GM12878 (cell line): ENCODE measurements at regions not wholly inside any gene's neighbourhood (a gene's known extent, or its start where the extent isn't known, plus 50 kb on each side); places are given as distances from the start of the nearest gene placed in this dataset.

ENCODE experiments used
- ATAC-seq: fragments of 200-7000 bp; cut with Tn5 transposase; 3 replicates; pipeline ENCODE4 v1.9.1; 2020; ENCODE audit warnings: mild to moderate bottlenecking, moderate library complexity
- BruUV-seq: library from RNA; stranded (reverse); fragments of 400-500 nt; replicated peaks from 2 replicates; lab custom pipeline; 2021; lab: Mats Ljungman, UMichigan
- CTCF ChIA-PET: fragments of 300-600 bp; sonication (Branson Sonifier 250); formaldehyde crosslinking; extraction: SDS; loops from one replicate; lab custom pipeline; 2021; ENCODE audit warnings: inconsistent platforms; lab: Yijun Ruan, JAX
- POLR2A ChIA-PET: fragments of 350-600 bp; formaldehyde crosslinking; extraction: SDS; loops from one replicate; lab custom pipeline; 2021; ENCODE audit warnings: inconsistent platforms; lab: Charles Lee
- RAD21 ChIA-PET: fragments of 300-600 bp; sonication (Branson Sonifier 250); formaldehyde crosslinking; loops from one replicate; lab custom pipeline; 2023; ENCODE audit warnings: antibody characterized with exemption; ENCODE audit not compliant: unreplicated experiment; lab: Charles Lee
- SMC1A ChIA-PET: fragments of 300-600 bp; sonication (Branson Sonifier 250); formaldehyde crosslinking; loops from one replicate; lab custom pipeline; 2023; ENCODE audit not compliant: unreplicated experiment, uncharacterized antibody; lab: Charles Lee
- DNase-seq: peaks from one replicate; pipeline ENCODE4 v3.0.0-alpha.2; 2011; ENCODE audit warnings: low read depth, low spot score
- FAIRE-seq: peaks from 3 replicates; lab custom pipeline; 2011; peaks lifted over from hg19 to GRCh38; lab: Jason Lieb, UNC
- H2AFZ ChIP-seq: 2 replicates; pipeline ENCODE4 v1.6.0; 2011; ENCODE audit warnings: low read depth, low read length, control low read depth; ENCODE audit not compliant: control insufficient read depth
- H3K27ac ChIP-seq: 2 replicates; pipeline ENCODE4 v1.5.1; 2011; ENCODE audit warnings: control low read depth; ENCODE audit not compliant: control insufficient read depth, insufficient read depth
- H3K27me3 ChIP-seq, 2 experiments: replicated peaks in 1 of 2; 2 replicates each; pipeline versions ENCODE4 v1.6.0 to v1.6.1; 2011; ENCODE audit warnings: low read length in 1 of 2; ENCODE audit not compliant: control insufficient read depth in 2 of 2, insufficient read depth in 2 of 2
- H3K36me3 ChIP-seq, 2 experiments: 2 replicates each; pipeline ENCODE4 v1.5.1; 2011; ENCODE audit warnings: low read length in 1 of 2; ENCODE audit not compliant: control insufficient read depth in 2 of 2, insufficient read depth in 2 of 2
- H3K4me1 ChIP-seq: 2 replicates; pipeline ENCODE4 v1.6.1; 2011; ENCODE audit warnings: mild to moderate bottlenecking, low read length, moderate library complexity, mixed read lengths; ENCODE audit not compliant: control insufficient read depth, insufficient read depth
- H3K4me2 ChIP-seq: 2 replicates; pipeline ENCODE4 v1.6.0; 2011; ENCODE audit warnings: control low read depth; ENCODE audit not compliant: control insufficient read depth, insufficient read depth
- H3K4me3 ChIP-seq: fragments of 200-600 bp; sonication (generic); 2 replicates; pipeline ENCODE4 v1.5.1; 2016
- H3K79me2 ChIP-seq: 2 replicates; pipeline ENCODE4 v1.6.0; 2011; ENCODE audit warnings: low read length; ENCODE audit not compliant: control insufficient read depth, insufficient read depth
- H3K9ac ChIP-seq: 2 replicates; pipeline ENCODE4 v1.8.0; 2011; ENCODE audit warnings: low read length, control low read depth, mixed read lengths; ENCODE audit not compliant: control insufficient read depth, insufficient read depth
- H3K9me3 ChIP-seq: replicated peaks from 3 replicates; pipeline ENCODE4 v1.5.1; 2011; ENCODE audit warnings: mild to moderate bottlenecking, low read length; ENCODE audit not compliant: control insufficient read depth, insufficient read depth
- H4K20me1 ChIP-seq: 2 replicates; pipeline ENCODE4 v1.6.0; 2011; ENCODE audit not compliant: control insufficient read depth, insufficient read depth
- BACH1 ChIP-seq: fragments of 450-650 bp; IDR thresholded peaks from 2 replicates; pipeline ENCODE4 v1.6.1; 2017; ENCODE audit warnings: mild to moderate bottlenecking, borderline replicate concordance
- IKZF2 ChIP-seq, 2 experiments: fragments of 450-650 bp; IDR thresholded peaks; 2 replicates each; pipeline ENCODE4 v1.6.1; 2017; ENCODE audit warnings: mild to moderate bottlenecking in 2 of 2, moderate library complexity in 2 of 2
- JUND ChIP-seq: IDR thresholded peaks from 2 replicates; pipeline ENCODE4 v1.6.1; 2012; ENCODE audit warnings: low read depth, mild to moderate bottlenecking, low read length, improper control_type of control experiment, moderate library complexity
- KDM1A ChIP-seq: fragments of 200-600 bp; sonication (generic); IDR thresholded peaks from 2 replicates; pipeline ENCODE4 v1.6.1; 2016; ENCODE audit warnings: borderline replicate concordance
- KLF5 ChIP-seq: fragments of 450-650 bp; IDR thresholded peaks from 2 replicates; pipeline ENCODE4 v1.6.1; 2014; ENCODE audit warnings: mild to moderate bottlenecking; ENCODE audit not compliant: partially characterized antibody
- LARP7 ChIP-seq: fragments of 450-650 bp; IDR thresholded peaks from 2 replicates; pipeline ENCODE4 v1.6.1; 2017; ENCODE audit warnings: mild to moderate bottlenecking
- MEF2A ChIP-seq: IDR thresholded peaks from 2 replicates; pipeline ENCODE4 v1.6.1; 2011; ENCODE audit warnings: low read depth, mild to moderate bottlenecking, low read length, moderate library complexity; ENCODE audit not compliant: insufficient read depth
- RBBP5 ChIP-seq: fragments of 200-600 bp; sonication (generic); conservative IDR thresholded peaks from 2 replicates; pipeline ENCODE4 v1.6.1; 2016
- WRNIP1 ChIP-seq: IDR thresholded peaks from 2 replicates; pipeline ENCODE4 v1.6.1; 2011; ENCODE audit warnings: low read depth, low read length, improper control_type of control experiment, borderline replicate concordance
- ZNF622 ChIP-seq: fragments of 450-650 bp; IDR thresholded peaks from 2 replicates; pipeline ENCODE4 v1.6.1; 2017; ENCODE audit warnings: mild to moderate bottlenecking, inconsistent platforms
- ZZZ3 ChIP-seq: IDR thresholded peaks from 2 replicates; pipeline ENCODE4 v1.6.1; 2011; ENCODE audit warnings: low read depth; ENCODE audit not compliant: control insufficient read depth, insufficient read length
- WGBS: methylation state at CpG from one replicate; pipeline ENCODE4 v1.1.6; 2016; ENCODE audit warnings: low lambda C conversion rate; ENCODE audit not compliant: insufficient replicate concordance, insufficient coverage; ENCODE audit errors: missing lambda C conversion rate; 5-methylcytosine and 5-hydroxymethylcytosine counted together
- in situ Hi-C: fragments of 300-500 bp; cut with MboI; formaldehyde crosslinking; loops from 9 replicates; pipeline ENCODE4 v1.14.3; 2018; ENCODE audit warnings: mixed read lengths
- intact Hi-C: fragments of 100-400 bp; cut with micrococcal nuclease; formaldehyde crosslinking; loops from one replicate; pipeline ENCODE4 v1.14.2; 2022; ENCODE audit not compliant: unreplicated experiment
- TF ChIP-seq, protein P1 (sequence below): fragments of 450-650 bp; formaldehyde crosslinking; IDR thresholded peaks from 2 replicates; pipeline ENCODE4 v1.4.0; 2020; ENCODE audit warnings: mild to moderate bottlenecking, moderate library complexity
- TF ChIP-seq, protein P2 (sequence below): fragments of 450-650 bp; IDR thresholded peaks from 2 replicates; pipeline ENCODE4 v1.6.1; 2016; ENCODE audit warnings: mild to moderate bottlenecking
- TF ChIP-seq, protein P3 (sequence below): IDR thresholded peaks from 2 replicates; pipeline ENCODE4 v1.6.1; 2012; ENCODE audit warnings: low read depth, low read length, improper control_type of control experiment
- TF ChIP-seq, protein P4 (sequence below): fragments of 450-650 bp; IDR thresholded peaks from 2 replicates; pipeline ENCODE4 v1.6.1; 2014; ENCODE audit warnings: mild to moderate bottlenecking

DNA sequence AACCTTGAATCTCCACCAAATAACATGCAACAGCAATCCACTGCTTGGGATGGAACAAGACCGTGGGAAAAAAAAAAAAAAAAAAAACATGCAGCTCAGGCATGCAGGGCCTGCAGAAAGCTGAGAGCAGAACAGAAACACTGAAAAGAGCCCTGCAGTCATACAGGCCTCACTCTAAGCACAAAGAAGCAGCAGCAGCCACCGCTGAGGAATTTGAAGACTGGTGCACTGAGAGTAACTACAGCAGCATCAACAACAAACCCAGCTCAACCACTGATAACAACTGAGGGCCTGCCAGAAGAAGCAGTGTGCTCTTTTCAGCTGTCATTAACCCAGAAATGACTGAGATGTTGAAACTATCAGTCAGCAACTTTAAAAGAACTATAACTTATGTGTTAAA, 354.7 kb upstream of the TMTC1 start (continued):
- TF ChIP-seq RBBP5: no peak
- no peak for TF ChIP-seq KDM1A
- no peak for TF ChIP-seq BACH1
- TF ChIP-seq, protein P1, sequence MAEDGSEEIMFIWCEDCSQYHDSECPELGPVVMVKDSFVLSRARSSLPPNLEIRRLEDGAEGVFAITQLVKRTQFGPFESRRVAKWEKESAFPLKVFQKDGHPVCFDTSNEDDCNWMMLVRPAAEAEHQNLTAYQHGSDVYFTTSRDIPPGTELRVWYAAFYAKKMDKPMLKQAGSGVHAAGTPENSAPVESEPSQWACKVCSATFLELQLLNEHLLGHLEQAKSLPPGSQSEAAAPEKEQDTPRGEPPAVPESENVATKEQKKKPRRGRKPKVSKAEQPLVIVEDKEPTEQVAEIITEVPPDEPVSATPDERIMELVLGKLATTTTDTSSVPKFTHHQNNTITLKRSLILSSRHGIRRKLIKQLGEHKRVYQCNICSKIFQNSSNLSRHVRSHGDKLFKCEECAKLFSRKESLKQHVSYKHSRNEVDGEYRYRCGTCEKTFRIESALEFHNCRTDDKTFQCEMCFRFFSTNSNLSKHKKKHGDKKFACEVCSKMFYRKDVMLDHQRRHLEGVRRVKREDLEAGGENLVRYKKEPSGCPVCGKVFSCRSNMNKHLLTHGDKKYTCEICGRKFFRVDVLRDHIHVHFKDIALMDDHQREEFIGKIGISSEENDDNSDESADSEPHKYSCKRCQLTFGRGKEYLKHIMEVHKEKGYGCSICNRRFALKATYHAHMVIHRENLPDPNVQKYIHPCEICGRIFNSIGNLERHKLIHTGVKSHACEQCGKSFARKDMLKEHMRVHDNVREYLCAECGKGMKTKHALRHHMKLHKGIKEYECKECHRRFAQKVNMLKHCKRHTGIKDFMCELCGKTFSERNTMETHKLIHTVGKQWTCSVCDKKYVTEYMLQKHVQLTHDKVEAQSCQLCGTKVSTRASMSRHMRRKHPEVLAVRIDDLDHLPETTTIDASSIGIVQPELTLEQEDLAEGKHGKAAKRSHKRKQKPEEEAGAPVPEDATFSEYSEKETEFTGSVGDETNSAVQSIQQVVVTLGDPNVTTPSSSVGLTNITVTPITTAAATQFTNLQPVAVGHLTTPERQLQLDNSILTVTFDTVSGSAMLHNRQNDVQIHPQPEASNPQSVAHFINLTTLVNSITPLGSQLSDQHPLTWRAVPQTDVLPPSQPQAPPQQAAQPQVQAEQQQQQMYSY (CRISPR knock-in tag): no peak
- TF ChIP-seq, protein P2, sequence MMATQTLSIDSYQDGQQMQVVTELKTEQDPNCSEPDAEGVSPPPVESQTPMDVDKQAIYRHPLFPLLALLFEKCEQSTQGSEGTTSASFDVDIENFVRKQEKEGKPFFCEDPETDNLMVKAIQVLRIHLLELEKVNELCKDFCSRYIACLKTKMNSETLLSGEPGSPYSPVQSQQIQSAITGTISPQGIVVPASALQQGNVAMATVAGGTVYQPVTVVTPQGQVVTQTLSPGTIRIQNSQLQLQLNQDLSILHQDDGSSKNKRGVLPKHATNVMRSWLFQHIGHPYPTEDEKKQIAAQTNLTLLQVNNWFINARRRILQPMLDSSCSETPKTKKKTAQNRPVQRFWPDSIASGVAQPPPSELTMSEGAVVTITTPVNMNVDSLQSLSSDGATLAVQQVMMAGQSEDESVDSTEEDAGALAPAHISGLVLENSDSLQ: no peak
- no peak for TF ChIP-seq KLF5

DNA sequence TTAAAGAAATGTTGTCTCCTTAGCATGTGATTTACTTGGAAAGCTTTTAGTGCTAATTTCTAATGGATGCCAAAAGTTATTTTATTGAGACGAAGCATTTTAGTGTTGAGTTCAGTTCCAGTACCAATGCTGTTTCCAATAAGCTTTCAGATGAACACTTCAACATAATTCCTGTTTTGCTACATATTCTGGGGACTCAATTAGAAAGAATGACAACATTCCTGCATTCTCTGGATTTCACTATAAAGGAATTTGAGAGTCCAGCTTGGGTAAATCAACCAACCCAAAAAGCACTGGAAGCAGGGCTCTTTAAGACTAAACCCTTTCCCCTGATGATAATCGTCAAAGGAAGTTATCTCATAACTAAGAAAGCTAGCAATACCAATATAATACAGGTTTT, 353.0 kb upstream of the TMTC1 start:
- Histone ChIP-seq H3K79me2 (no peaks in the 10 kb centered on the region), H3K27ac (no peak overlapping the region), H3K9me3 (no peaks in the 10 kb centered on the region; the same call in 2 of the 3 replicates), H4K20me1 (no peaks in the 10 kb centered on the region), H3K4me3 (no peak overlapping the region), H3K9ac (no peak overlapping the region), H3K4me1 (no peaks in the 10 kb centered on the region), H3K36me3 (no peaks in the 10 kb centered on the region), H2AFZ (no peak overlapping the region), H3K4me2 (no peak overlapping the region), H3K27me3 (no peaks in the 10 kb centered on the region)
- ChIA-PET SMC1A (interaction anchor here (0.8 to 1.4 kb wide), 4 partner anchors 8 to 621 kb away, joined by 3 to 8 read pairs (median 4); no protein-coding TSS in a partner anchor), CTCF (interaction anchor here (0.9 to 1.7 kb wide), 3 partner anchors 8 to 617 kb away, joined by 3 to 12 read pairs (median 4); no protein-coding TSS in a partner anchor), RAD21 (no interaction called here), POLR2A (no interaction called here)
- intact Hi-C loops (no loop called here), in situ Hi-C loops (no loop called here)
- DNase-seq (no peak), FAIRE-seq (no peak), ATAC-seq (no peak)
- 20% methylated on average over 2 of the region's 2 CpGs for WGBS
- no TSS peak for BruUV-seq
- TF ChIP-seq ZNF622: no peak
- no peak for TF ChIP-seq WRNIP1
- TF ChIP-seq IKZF2 (IDR thresholded peaks at IDR 0.05): no peak
- TF ChIP-seq ZZZ3: no peak
- TF ChIP-seq, protein P3, sequence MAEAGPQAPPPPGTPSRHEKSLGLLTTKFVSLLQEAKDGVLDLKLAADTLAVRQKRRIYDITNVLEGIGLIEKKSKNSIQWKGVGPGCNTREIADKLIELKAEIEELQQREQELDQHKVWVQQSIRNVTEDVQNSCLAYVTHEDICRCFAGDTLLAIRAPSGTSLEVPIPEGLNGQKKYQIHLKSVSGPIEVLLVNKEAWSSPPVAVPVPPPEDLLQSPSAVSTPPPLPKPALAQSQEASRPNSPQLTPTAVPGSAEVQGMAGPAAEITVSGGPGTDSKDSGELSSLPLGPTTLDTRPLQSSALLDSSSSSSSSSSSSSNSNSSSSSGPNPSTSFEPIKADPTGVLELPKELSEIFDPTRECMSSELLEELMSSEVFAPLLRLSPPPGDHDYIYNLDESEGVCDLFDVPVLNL: no peak
- TF ChIP-seq, protein P4, sequence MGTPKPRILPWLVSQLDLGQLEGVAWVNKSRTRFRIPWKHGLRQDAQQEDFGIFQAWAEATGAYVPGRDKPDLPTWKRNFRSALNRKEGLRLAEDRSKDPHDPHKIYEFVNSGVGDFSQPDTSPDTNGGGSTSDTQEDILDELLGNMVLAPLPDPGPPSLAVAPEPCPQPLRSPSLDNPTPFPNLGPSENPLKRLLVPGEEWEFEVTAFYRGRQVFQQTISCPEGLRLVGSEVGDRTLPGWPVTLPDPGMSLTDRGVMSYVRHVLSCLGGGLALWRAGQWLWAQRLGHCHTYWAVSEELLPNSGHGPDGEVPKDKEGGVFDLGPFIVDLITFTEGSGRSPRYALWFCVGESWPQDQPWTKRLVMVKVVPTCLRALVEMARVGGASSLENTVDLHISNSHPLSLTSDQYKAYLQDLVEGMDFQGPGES: no peak
- no peak for TF ChIP-seq JUND
- no peak for TF ChIP-seq MEF2A
- TF ChIP-seq LARP7: no peak
